ENCODE measurements at regions not wholly inside any gene's neighbourhood (a gene's known extent, or its start where the extent isn't known, plus 50 kb on each side); places are given as distances from the start of the nearest gene placed in this dataset.

DNA sequence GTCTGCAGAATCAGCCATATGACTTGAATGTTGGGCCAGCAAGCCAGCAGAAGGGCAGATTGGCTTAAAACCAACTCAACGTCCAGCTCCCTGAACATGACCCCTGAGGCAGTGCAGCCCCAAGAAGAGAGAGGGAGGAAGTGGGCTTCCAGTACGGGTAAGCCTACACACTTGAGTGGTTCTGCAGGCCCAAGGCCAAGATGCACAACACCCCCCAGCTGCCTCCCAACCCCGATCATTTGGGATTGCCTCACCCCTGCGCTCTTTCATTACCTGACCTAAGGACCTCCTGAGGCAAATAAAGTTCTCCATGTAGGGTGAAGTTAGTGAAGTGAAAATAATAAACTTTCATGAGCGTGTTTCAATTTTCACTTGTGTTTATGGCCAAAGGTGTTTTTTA, 536.0 kb downstream of the TNS1 start:
- Histone ChIP-seq H3K4me3 (no peak overlapping the region), H3K9me3 (no peaks in the 10 kb centered on the region), H3K27ac (no peak overlapping the region), H3K4me1 (no peaks in the 10 kb centered on the region), H3K27me3 (no peaks in the 10 kb centered on the region), H3K36me3 (no peaks in the 10 kb centered on the region)
- intact Hi-C loops (cut with DNase I): no loop called here
- DNase-seq: no peak
- TF ChIP-seq POLR2A (IDR thresholded peaks at IDR 0.05): no peak
- TF ChIP-seq, protein P1, sequence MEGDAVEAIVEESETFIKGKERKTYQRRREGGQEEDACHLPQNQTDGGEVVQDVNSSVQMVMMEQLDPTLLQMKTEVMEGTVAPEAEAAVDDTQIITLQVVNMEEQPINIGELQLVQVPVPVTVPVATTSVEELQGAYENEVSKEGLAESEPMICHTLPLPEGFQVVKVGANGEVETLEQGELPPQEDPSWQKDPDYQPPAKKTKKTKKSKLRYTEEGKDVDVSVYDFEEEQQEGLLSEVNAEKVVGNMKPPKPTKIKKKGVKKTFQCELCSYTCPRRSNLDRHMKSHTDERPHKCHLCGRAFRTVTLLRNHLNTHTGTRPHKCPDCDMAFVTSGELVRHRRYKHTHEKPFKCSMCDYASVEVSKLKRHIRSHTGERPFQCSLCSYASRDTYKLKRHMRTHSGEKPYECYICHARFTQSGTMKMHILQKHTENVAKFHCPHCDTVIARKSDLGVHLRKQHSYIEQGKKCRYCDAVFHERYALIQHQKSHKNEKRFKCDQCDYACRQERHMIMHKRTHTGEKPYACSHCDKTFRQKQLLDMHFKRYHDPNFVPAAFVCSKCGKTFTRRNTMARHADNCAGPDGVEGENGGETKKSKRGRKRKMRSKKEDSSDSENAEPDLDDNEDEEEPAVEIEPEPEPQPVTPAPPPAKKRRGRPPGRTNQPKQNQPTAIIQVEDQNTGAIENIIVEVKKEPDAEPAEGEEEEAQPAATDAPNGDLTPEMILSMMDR (IDR thresholded peaks at IDR 0.05): no peak
- 77% methylated on average over 2 of the region's 5 CpGs for WGBS (ENCODE audit: insufficient coverage, low coverage, low lambda C conversion rate, missing lambda C conversion rate)
- ATAC-seq: no peak

- Histone ChIP-seq H3K36me3 (no peaks in the 10 kb centered on the region), H3K4me3 (no peak overlapping the region), H3K9me3 (no peaks in the 10 kb centered on the region), H3K27ac (no peak overlapping the region), H3K27me3 (no peaks in the 10 kb centered on the region), H3K4me1 (no peaks in the 10 kb centered on the region)
- intact Hi-C loops (cut with DNase I): no loop called here
- no peak for ATAC-seq
- TF ChIP-seq, protein P1 (IDR thresholded peaks at IDR 0.05): no peak
- TF ChIP-seq POLR2A (IDR thresholded peaks at IDR 0.05): no peak
- 88% methylated on average over 4 of the region's 4 CpGs for WGBS (ENCODE audit: insufficient coverage, low coverage, low lambda C conversion rate, missing lambda C conversion rate)
- DNase-seq: no peak
These were observed 536.7 kb downstream of the TNS1 start for GRCh38 chr2:217466104-217466503.

GRCh38 chr2:217465100-217465499, 537.7 kb downstream of the TNS1 start:
- no peak for TF ChIP-seq POLR2A (IDR thresholded peaks at IDR 0.05)
- TF ChIP-seq, protein P1 (IDR thresholded peaks at IDR 0.05): no peak
- WGBS (ENCODE audit: insufficient coverage, low coverage, low lambda C conversion rate, missing lambda C conversion rate): 100% methylated on average over 1 of the region's 2 CpGs
- Histone ChIP-seq H3K27ac (no peak overlapping the region), H3K36me3 (no peaks in the 10 kb centered on the region), H3K27me3 (no peaks in the 10 kb centered on the region), H3K9me3 (no peaks in the 10 kb centered on the region), H3K4me3 (no peak overlapping the region), H3K4me1 (no peaks in the 10 kb centered on the region)
- intact Hi-C loops (cut with DNase I): no loop called here
- ATAC-seq (no peak), DNase-seq (no peak)

GRCh38 chr2:217463402-217464075, 539.3 kb downstream of the TNS1 start:
- intact Hi-C loops (cut with DNase I): no loop called here
- no peaks in the 10 kb centered on the region for H3K9me3 ChIP-seq
- H3K36me3 ChIP-seq: no peaks in the 10 kb centered on the region
- no peak overlapping the region for H3K27ac ChIP-seq
- ATAC-seq: no peak
- H3K27me3 ChIP-seq: no peaks in the 10 kb centered on the region
- DNase-seq: no peak
- H3K4me3 ChIP-seq: no peak overlapping the region
- TF ChIP-seq, protein P1 (IDR thresholded peaks at IDR 0.05): no peak
- no peak for TF ChIP-seq POLR2A (IDR thresholded peaks at IDR 0.05)
- H3K4me1 ChIP-seq: no peaks in the 10 kb centered on the region
- WGBS (ENCODE audit: insufficient coverage, low coverage, low lambda C conversion rate, missing lambda C conversion rate): 71% methylated on average over 2 of the region's 2 CpGs
